ENCODE measurements at regions not wholly inside any gene's neighbourhood (a gene's known extent, or its start where the extent isn't known, plus 50 kb on each side); places are given as distances from the start of the nearest gene placed in this dataset.
"Not testable (repeated sequence)": the region's sequence is repeated elsewhere in the genome, so short reads cannot be mapped to it uniquely, and the experiment has no call there.

DNA sequence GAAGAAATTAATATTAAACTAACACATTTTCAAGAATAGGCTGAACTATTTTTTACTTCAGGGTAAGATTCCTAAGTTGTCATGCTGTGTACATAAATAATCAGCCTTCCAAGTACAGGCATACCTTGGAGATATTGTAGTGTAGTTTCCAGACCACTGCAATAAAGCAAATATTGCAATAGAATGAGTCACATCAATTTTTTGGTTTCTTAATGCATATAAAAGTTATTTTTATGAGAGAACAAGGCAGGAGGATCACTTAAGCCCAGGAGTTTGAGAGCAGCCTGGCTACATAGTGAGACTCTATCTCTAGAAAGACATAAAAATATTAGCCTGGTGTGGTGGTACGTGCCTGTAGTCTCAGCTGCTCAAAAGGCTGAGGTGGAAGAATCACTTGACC is 511.5 kb downstream of the UQCRFS1 start:
- Histone ChIP-seq H3K4me1 (no peaks in the 10 kb centered on the region), H3K4me3 (no peak overlapping the region), H3K36me3 (no peaks in the 10 kb centered on the region), H3K27me3 (ENCODE audit: low read depth) (no peaks in the 10 kb centered on the region), H3K27ac (replicated peaks) (no peak overlapping the region), H3K9me3 (replicated peaks) (no peaks in the 10 kb centered on the region)
- no peak for DNase-seq
- intact Hi-C loops (cut with micrococcal nuclease) = no loop called here
- TF ChIP-seq, protein P1, sequence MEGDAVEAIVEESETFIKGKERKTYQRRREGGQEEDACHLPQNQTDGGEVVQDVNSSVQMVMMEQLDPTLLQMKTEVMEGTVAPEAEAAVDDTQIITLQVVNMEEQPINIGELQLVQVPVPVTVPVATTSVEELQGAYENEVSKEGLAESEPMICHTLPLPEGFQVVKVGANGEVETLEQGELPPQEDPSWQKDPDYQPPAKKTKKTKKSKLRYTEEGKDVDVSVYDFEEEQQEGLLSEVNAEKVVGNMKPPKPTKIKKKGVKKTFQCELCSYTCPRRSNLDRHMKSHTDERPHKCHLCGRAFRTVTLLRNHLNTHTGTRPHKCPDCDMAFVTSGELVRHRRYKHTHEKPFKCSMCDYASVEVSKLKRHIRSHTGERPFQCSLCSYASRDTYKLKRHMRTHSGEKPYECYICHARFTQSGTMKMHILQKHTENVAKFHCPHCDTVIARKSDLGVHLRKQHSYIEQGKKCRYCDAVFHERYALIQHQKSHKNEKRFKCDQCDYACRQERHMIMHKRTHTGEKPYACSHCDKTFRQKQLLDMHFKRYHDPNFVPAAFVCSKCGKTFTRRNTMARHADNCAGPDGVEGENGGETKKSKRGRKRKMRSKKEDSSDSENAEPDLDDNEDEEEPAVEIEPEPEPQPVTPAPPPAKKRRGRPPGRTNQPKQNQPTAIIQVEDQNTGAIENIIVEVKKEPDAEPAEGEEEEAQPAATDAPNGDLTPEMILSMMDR (IDR thresholded peaks at IDR 0.05; ENCODE audit: borderline replicate concordance) = no peak

DNA sequence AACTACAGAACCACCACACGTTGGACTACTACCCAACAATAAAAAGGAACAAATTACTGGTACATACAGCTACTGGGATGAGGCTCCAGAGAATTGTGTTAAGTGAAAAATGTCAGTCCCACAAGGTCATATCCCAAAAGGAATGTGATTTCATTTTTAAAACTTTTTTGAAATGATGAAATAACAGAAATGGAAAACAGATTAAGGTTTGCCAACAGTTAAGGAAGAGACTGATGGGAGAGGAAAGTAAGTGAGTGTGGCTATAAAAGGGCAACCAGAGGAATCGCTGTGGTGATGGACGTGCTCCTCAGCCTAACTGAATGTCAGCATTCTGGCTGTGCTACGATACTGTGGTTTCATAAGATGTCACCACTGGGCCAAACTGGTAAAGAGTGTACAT is 512.8 kb downstream of the UQCRFS1 start:
- TF ChIP-seq, protein P1 (IDR thresholded peaks at IDR 0.05; ENCODE audit: borderline replicate concordance) = no peak
- Histone ChIP-seq H3K4me3 (no peak overlapping the region), H3K27ac (replicated peaks) (no peak overlapping the region), H3K27me3 (ENCODE audit: low read depth) (peaks cover 1% of the 10 kb centered on the region), H3K36me3 (no peaks in the 10 kb centered on the region), H3K9me3 (replicated peaks) (no peaks in the 10 kb centered on the region), H3K4me1 (no peaks in the 10 kb centered on the region)
- intact Hi-C loops (cut with micrococcal nuclease) = no loop called here
- no peak for DNase-seq

DNA sequence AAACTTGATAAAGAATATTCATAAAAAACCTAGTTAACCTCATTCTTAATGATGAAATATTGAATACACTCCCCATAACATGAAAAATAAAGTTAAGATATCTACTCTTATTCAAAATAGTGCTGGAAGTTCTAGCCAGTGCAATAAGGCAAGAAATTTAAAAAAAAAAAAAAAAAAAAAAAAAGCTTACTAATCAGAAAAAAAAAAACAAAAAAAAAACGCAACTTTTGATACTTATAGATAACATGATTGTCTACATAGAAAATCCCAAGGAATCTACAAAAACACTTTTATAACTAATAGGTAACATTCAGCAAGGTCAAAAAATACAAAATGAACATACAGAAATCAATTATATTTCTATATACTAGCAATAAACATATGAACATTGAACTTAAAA is 515.6 kb downstream of the UQCRFS1 start:
- DNase-seq = no peak
- TF ChIP-seq, protein P1 (IDR thresholded peaks at IDR 0.05; ENCODE audit: borderline replicate concordance) = no peak
- no peaks in the 10 kb centered on the region for H3K4me1 ChIP-seq
- peaks cover 7% of the 10 kb centered on the region for H3K27me3 ChIP-seq (ENCODE audit: low read depth)
- H3K27ac ChIP-seq (replicated peaks) = no peak overlapping the region
- H3K4me3 ChIP-seq = no peak overlapping the region
- intact Hi-C loops (cut with micrococcal nuclease) = no loop called here
- no peaks in the 10 kb centered on the region for H3K36me3 ChIP-seq
- H3K9me3 ChIP-seq (replicated peaks) = no peaks in the 10 kb centered on the region

- peaks cover 7% of the 10 kb centered on the region for H3K27me3 ChIP-seq (ENCODE audit: low read depth)
These were observed 518.1 kb downstream of the UQCRFS1 start for GRCh38 chr19:28694812-28695211.

GRCh38 chr19:28691683-28692082 is 521.3 kb downstream of the UQCRFS1 start:
- H3K27ac ChIP-seq (replicated peaks) = no peak overlapping the region
- DNase-seq = no peak
- H3K4me1 ChIP-seq = no peaks in the 10 kb centered on the region
- no peak overlapping the region for H3K4me3 ChIP-seq
- intact Hi-C loops (cut with micrococcal nuclease) = no loop called here
- H3K36me3 ChIP-seq = no peaks in the 10 kb centered on the region
- H3K9me3 ChIP-seq (replicated peaks) = no peaks in the 10 kb centered on the region
- H3K27me3 ChIP-seq (ENCODE audit: low read depth) = peaks cover 7% of the 10 kb centered on the region
- TF ChIP-seq, protein P1 (IDR thresholded peaks at IDR 0.05; ENCODE audit: borderline replicate concordance) = no peak

More at GRCh38 chr19:28694812-28695211, 518.1 kb downstream of the UQCRFS1 start:
- H3K4me3 ChIP-seq = no peak overlapping the region
- intact Hi-C loops (cut with micrococcal nuclease) = no loop called here
- H3K36me3 ChIP-seq = no peaks in the 10 kb centered on the region
- DNase-seq = no peak
- H3K27ac ChIP-seq (replicated peaks) = no peak overlapping the region
- no peaks in the 10 kb centered on the region for H3K4me1 ChIP-seq
- TF ChIP-seq, protein P1 (IDR thresholded peaks at IDR 0.05; ENCODE audit: borderline replicate concordance) = no peak
- no peaks in the 10 kb centered on the region for H3K9me3 ChIP-seq (replicated peaks)

DNA sequence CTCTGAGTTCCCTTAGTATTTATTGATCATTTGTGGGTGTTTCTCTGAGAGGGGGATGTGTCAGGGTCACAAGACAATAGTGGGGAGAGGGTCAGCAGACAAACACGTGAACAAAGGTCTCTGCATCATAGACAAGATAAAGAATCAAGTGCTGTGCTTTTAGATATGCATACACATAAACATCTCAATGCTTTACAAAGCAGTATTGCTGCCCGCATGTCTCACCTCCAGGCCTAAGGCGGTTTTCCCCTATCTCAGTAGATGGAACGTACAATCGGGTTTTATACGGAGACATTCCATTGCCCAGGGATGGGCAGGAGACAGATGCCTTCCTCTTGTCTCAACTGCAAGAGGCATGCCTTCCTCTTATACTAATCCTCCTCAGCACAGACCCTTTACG is 523.5 kb downstream of the UQCRFS1 start:
- DNase-seq; intact Hi-C loops (cut with micrococcal nuclease); H3K36me3 ChIP-seq; H3K27ac ChIP-seq (replicated peaks); H3K4me1 ChIP-seq; H3K4me3 ChIP-seq; H3K27me3 ChIP-seq (ENCODE audit: low read depth); H3K9me3 ChIP-seq (replicated peaks): not testable (repeated sequence)

All from left ventricle myocardium inferior (tissue), 1 donor.